Neural progenitor cell (in vitro differentiated cells): ENCODE measurements at regions not wholly inside any gene's neighbourhood (a gene's known extent, or its start where the extent isn't known, plus 50 kb on each side); places are given as distances from the start of the nearest gene placed in this dataset.

ENCODE experiments used
- EZH2 ChIP-seq: fragments of 200-600 bp; sonication (generic); IDR thresholded peaks from 2 replicates; pipeline ENCODE4 v1.6.1; 2017; ENCODE audit warnings: antibody characterized with exemption, mild to moderate bottlenecking, moderate library complexity
- EZH2phosphoT487 ChIP-seq: fragments of 200-600 bp; sonication (generic); IDR thresholded peaks from 2 replicates; pipeline ENCODE4 v1.6.1; 2017; ENCODE audit warnings: antibody characterized with exemption
- TF ChIP-seq, protein P1 (sequence below): fragments of 200-600 bp; sonication (generic); IDR thresholded peaks from 2 replicates; pipeline ENCODE4 v1.5.1; 2017; ENCODE audit warnings: antibody characterized with exemption, mild to moderate bottlenecking

DNA sequence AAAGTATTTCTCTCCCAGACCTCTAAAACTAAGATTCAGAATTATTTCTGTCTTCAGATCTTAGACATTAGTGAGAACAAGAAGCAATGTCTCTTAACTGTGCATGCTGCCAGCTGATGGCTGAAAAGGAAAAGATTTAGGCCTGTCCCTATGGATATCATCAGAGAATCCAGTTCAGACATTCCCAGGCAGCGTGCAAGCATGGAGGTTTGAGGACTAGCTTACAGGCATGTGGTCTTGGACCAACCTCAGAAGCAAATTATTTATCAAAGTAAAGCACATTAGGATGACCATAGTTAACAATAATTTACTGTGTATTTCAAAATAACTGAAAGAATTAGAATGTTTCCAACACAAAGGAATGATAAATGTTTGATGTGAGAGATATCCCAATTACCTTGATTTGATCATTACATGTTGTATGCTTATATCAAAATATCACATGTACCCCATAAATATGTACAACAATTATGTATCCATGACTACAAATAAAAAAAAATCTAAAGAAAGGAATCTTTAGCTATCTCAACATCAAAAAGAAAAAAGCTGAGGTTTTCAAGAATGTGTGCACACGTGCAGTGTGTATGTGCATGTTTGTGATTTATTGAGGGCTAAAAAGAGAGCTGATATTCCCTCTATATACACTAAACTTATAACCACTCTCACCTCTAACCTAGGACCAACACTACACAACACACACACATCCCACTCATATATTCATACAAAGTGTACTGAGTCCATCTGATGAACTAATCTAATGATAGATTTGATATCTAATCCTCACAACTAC lies 108.9 kb upstream of the THBS1 start:
- TF ChIP-seq, protein P1, sequence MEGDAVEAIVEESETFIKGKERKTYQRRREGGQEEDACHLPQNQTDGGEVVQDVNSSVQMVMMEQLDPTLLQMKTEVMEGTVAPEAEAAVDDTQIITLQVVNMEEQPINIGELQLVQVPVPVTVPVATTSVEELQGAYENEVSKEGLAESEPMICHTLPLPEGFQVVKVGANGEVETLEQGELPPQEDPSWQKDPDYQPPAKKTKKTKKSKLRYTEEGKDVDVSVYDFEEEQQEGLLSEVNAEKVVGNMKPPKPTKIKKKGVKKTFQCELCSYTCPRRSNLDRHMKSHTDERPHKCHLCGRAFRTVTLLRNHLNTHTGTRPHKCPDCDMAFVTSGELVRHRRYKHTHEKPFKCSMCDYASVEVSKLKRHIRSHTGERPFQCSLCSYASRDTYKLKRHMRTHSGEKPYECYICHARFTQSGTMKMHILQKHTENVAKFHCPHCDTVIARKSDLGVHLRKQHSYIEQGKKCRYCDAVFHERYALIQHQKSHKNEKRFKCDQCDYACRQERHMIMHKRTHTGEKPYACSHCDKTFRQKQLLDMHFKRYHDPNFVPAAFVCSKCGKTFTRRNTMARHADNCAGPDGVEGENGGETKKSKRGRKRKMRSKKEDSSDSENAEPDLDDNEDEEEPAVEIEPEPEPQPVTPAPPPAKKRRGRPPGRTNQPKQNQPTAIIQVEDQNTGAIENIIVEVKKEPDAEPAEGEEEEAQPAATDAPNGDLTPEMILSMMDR: no peak
- TF ChIP-seq EZH2phosphoT487: no peak
- TF ChIP-seq EZH2: no peak
